HG03196 (cell line): ENCODE measurements at regions not wholly inside any gene's neighbourhood (a gene's known extent, or its start where the extent isn't known, plus 50 kb on each side); places are given as distances from the start of the nearest gene placed in this dataset.

Experiments
- ATAC-seq: cut with Tn5 transposase; IDR thresholded peaks from one replicate; pipeline ENCODE4 v1.9.1; 2021; ENCODE audit not compliant: unreplicated experiment

DNA sequence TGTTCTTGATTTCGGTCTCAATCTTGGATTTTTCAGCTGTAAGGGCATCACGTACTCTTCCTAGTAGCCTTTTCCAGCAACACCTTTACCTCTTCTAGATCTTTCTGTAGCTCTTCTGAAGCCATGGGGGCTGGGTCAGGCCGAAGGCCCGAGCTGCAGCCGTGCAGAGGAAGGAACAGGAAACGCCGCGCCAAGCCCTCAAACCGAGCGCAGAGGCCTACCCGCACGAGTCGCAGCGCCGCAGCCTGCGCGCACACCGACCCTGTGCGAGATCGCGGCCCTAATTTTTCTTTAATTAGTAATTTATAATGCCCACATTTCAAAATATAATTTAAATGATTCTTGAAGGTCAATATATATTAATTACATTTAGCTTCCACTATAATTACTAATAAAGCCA lies 483.8 kb downstream of the NUP35 start:
- ATAC-seq = no peak

GRCh38 chr2:183608747-183609146 lies 484.5 kb downstream of the NUP35 start:
- no peak for ATAC-seq

DNA sequence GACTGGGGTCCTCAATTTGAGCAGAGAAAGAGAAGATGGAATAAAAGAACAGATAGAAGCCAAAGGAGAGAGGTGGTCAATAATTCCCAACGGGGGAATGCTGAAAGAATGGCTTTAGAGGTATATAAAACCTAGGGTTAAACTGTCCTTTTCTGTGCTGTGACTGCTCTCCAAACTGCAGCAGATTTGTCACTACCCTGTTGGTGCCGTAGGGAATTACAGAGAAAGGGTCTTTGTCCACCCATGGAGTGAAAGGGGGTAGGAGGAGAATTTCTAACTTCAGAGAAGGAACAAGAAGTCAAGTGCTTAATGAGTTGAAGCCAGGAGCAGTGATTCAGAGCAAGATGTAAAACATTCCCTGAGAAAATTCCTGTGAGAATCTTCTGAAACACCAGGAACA lies 486.5 kb downstream of the NUP35 start:
- no peak for ATAC-seq

DNA sequence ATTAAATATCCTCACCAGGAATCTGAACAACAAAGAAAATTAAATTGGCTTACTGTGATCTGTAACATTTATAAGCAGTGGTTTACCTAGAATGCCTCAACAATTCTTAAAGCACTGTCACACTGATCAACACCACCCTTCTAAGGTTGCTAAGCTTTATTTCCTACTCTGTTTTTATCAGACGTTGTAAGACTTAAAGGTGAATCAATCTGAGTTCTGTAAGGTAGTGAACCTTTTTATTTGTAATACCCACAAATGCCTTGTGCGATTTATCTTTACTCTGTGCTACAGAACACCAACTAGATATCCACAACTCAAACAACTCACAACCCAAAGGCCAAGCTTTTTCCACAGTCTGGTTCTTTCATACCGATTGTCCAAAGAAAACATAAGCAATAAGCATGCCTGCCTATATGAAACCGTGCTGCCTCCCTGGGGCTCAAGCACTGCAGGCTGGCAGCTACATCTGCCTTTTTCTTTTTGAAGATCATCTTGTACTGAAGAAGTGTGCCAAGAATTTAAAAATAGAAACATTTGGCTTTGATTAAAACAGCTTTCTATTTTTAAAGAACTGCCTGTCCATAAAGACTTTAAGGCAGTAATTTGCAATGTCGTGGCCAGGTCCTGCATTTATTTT lies 490.7 kb downstream of the NUP35 start:
- ATAC-seq = no peak

DNA sequence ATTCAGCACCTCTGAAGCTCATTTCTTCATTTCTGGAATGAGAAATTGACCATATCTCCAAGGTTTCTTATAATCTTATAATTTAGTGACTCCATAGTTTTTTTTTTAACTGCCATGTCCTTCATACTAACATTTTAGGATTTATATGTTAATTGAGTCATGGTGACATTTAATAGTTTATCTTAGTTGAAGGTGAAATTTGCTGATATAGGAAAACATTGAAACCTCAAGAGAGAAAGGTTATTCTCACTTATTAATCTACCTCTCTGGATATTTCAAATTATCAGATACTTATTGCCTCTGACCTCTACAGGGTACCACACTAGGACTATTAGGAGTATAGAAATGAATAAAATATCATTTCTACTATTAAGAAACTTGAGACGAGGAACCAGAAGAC lies 499.0 kb downstream of the NUP35 start:
- no peak for ATAC-seq

- ATAC-seq = no peak
Observed at GRCh38 chr2:183630964-183631363, 506.7 kb downstream of the NUP35 start.

GRCh38 chr2:183656121-183656520 lies 531.9 kb downstream of the NUP35 start:
- ATAC-seq = no peak

DNA sequence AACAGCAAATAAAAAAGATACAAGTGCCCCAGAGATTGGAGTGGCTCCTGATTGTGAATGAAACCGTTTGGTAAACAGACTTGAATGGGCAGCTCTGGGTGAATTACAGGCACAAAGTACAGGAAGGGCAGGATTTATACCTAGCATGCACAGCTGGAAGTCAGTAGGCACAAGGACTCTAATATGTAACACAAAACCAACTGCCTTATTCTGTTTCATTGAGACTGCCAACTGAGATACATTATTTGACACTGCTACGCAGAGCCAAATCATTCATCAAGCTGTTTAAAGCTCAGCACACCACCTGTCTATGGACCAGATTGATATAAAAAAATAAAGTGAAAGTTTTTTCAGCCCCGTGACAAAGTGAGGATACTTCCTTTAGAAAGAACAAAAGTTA lies 541.2 kb downstream of the NUP35 start:
- no peak for ATAC-seq

DNA sequence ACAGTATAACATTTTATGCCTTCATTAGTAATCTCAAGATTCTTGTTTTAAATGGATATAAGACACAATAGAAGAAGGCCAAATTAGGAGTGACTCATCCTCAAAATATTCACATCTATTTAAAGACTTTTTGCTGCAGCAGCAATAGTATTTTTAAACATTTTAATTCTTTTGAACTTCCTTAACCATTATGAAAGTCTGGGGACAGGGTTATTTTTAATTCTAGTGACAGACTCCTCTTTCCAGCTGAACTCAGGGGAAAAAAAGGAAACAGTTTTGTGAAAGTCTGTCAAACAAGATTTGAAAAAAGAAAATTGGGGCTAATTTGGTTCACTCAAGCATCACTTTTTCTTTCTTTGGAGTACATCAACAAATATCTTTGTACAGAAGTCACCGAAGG lies 541.8 kb downstream of the NUP35 start:
- ATAC-seq = no peak

GRCh38 chr2:183671233-183671632 lies 547.0 kb downstream of the NUP35 start:
- no peak for ATAC-seq

GRCh38 chr2:183678908-183679307 lies 554.7 kb downstream of the NUP35 start:
- no peak for ATAC-seq

DNA sequence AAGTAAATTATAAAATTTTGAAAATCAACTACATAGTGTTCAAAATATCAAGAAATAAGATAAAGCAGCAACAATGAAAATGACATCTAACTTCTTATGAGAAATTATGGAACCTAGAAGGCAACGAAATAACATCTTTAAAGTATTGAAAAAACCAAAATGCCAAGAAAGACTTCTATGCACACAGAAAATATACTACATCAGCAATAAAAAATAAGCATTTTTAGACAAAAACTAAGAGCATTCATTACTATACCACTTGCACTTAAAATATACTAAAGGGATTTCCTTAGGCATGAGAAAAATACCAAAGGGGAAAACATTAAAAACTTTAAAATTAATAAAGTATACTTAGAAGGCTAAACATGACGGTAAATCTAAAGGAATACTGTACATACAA lies 556.3 kb downstream of the NUP35 start:
- no peak for ATAC-seq

GRCh38 chr2:183684686-183685085 lies 560.4 kb downstream of the NUP35 start:
- no peak for ATAC-seq

- ATAC-seq = no peak
Observed at GRCh38 chr2:183696028-183696427, 571.8 kb downstream of the NUP35 start.

DNA sequence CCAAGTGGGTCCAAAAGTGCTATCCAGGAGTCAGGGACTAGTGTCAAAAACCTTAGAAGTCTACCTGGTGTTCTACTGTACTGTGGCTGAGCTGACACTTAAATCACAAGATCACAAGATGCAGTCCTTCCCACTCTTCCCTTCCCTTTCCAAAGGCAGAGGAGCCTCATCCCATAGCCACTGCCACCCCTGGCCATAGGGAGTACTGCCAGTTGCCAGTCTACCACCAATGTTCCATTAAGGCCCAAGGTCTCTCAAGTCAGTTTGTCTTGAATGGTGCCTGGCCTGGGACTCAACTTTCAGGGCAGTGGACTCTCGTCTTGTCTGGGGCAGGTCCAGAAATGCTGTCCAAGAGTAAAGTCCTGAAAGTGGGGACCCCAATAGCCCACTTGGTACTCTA lies 585.6 kb downstream of the NUP35 start:
- no peak for ATAC-seq

GRCh38 chr2:183718246-183718645 lies 594.0 kb downstream of the NUP35 start:
- no peak for ATAC-seq

GRCh38 chr2:183723278-183723677 lies 599.0 kb downstream of the NUP35 start:
- ATAC-seq = no peak

- ATAC-seq = no peak
Observed at GRCh38 chr2:183729380-183729779, 605.1 kb downstream of the NUP35 start.

DNA sequence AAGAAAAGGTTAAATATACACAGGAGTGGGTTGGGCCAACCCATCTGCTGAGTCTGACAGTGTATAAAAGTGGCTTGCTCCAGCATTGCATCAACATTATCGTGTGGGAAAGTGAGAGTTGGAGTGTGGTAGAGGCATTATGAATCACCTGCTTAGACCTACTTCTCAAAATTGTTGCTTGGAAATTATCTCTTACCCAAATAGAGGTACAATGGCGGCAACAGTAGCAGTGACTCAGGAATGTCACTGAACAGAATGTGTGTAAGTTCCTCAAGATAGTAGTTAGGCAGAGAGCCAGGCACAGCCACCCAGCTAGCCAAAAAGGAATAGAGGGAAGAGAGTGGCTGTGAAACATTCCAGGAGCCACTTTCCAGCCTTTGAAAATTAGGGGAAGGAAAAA lies 616.0 kb downstream of the NUP35 start:
- ATAC-seq = no peak

DNA sequence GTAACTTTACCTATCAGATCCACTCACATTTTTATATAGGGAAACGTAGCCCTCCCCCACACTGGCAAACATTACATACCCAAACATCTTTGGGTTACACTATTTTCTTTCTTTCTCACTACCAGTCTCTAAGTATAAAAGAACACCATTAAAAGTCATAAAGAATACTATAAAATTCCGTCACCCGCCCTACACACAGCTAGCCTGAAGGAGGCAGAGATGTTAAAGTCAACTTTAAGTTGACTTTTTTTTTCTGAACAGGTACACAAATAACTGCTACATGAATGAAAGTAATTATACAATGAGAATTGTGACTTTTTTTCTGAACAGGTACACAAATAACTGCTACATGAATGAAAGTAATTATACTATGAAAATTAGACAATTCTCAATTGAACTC lies 628.3 kb downstream of the NUP35 start:
- no peak for ATAC-seq

DNA sequence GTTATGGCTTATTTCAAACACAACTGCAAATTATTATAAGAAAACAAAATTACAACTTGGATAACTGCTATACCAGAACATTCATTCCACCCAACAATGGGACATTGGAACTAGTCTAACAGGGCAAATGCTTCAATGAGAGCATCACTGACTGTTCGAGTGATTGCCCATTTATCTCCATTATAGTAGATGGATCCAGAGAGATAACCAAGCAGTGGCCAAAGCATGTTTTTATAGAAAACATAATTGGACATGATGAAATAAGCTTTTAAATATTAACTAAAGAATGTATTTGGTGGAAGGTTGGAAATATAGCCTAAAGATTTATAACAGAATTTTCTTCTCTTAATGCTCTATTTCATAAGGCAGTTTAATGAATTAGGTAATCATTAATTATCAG lies 634.8 kb downstream of the NUP35 start:
- ATAC-seq = no peak

GRCh38 chr2:183773775-183774174 lies 649.5 kb downstream of the NUP35 start:
- ATAC-seq = no peak

GRCh38 chr2:183780072-183780471 lies 655.8 kb downstream of the NUP35 start:
- no peak for ATAC-seq

DNA sequence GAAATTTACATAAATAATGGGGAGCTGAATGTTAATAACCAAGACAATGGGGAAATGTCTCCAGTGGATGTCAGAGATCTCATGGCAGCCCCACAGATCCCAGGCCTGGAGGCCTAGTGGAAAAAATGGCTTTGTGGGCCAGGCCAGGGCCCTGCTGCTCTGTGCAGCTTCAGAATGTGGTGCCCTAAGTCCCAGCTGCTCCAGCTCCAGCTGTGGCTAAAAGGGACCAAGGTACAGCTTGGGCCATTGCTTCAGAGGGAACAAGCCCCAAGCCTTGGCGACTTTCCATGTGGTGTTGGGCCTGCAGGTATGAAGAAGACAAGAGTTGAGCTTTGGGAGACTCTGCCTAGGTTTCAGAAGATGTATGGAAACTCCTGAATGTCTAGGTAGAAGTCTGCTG lies 658.2 kb downstream of the NUP35 start:
- ATAC-seq = no peak
